Nephron progenitor cell (in vitro differentiated cells): ENCODE measurements at regions not wholly inside any gene's neighbourhood (a gene's known extent, or its start where the extent isn't known, plus 50 kb on each side); places are given as distances from the start of the nearest gene placed in this dataset.

Source experiments
- DNase-seq: peaks from one replicate; pipeline ENCODE4 v3.0.0; 2021
- H3K27ac Mint-ChIP-seq: 2 replicates; pipeline ENCODE4 v1.8.0; 2021; ENCODE audit warnings: mild to moderate bottlenecking, moderate library complexity, mixed read lengths
- H3K27me3 Mint-ChIP-seq: 2 replicates; pipeline ENCODE4 v1.8.0; 2021; ENCODE audit warnings: mild to moderate bottlenecking, low read depth, mixed read lengths; ENCODE audit not compliant: poor library complexity
- H3K36me3 Mint-ChIP-seq: 2 replicates; pipeline ENCODE4 v1.8.0; 2021; ENCODE audit warnings: low read depth, mixed read lengths
- H3K4me1 Mint-ChIP-seq: 2 replicates; pipeline ENCODE4 v1.8.0; 2021; ENCODE audit warnings: mixed read lengths
- H3K4me3 Mint-ChIP-seq: 2 replicates; pipeline ENCODE4 v1.8.0; 2021; ENCODE audit warnings: mild to moderate bottlenecking, moderate library complexity, mixed read lengths
- H3K9me3 Mint-ChIP-seq: 2 replicates; pipeline ENCODE4 v1.8.0; 2021; ENCODE audit warnings: mild to moderate bottlenecking, moderate library complexity, mixed read lengths
- TF ChIP-seq, protein P1 (sequence below): fragments of 200-600 bp; sonication (generic); IDR thresholded peaks from 2 replicates; pipeline ENCODE4 v1.5.0; 2021; ENCODE audit warnings: antibody characterized with exemption

DNA sequence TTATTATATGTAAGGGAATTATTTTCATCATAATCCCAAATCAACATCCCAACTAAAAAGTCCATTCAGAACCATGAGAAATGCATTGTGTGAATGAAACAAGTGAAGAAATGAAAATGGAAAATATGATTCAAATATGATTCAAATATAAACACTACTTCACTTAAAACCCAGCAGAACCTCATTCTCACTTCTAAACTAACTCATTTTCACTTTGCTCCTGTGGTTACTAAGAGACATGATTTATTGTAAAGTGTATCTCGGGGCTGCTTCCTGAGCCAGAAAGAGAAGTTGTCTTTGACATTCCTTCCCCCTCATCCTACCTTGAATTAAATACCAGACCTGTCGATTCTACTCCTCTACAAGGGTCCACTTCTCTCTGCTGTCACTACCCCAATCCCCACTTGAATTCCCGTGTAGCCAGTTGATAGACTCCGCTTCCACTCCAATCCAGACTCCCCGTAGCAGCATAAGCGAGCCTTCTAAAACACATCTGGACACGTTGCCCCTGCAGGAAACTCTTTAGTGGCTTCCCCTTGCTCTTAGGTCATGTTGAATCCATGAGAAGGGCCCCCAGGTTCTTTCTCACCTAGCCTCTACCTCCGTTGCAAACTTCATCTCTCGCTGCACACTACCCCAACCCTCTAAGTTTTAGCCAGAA lies 697.0 kb upstream of the ID2 start:
- no peak overlapping the region for H3K27ac Mint-ChIP-seq
- H3K4me1 Mint-ChIP-seq = peaks cover 6% of the 10 kb centered on the region
- H3K4me3 Mint-ChIP-seq = no peak overlapping the region
- H3K27me3 Mint-ChIP-seq = peaks cover 3% of the 10 kb centered on the region
- TF ChIP-seq, protein P1, sequence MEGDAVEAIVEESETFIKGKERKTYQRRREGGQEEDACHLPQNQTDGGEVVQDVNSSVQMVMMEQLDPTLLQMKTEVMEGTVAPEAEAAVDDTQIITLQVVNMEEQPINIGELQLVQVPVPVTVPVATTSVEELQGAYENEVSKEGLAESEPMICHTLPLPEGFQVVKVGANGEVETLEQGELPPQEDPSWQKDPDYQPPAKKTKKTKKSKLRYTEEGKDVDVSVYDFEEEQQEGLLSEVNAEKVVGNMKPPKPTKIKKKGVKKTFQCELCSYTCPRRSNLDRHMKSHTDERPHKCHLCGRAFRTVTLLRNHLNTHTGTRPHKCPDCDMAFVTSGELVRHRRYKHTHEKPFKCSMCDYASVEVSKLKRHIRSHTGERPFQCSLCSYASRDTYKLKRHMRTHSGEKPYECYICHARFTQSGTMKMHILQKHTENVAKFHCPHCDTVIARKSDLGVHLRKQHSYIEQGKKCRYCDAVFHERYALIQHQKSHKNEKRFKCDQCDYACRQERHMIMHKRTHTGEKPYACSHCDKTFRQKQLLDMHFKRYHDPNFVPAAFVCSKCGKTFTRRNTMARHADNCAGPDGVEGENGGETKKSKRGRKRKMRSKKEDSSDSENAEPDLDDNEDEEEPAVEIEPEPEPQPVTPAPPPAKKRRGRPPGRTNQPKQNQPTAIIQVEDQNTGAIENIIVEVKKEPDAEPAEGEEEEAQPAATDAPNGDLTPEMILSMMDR = no peak
- peaks cover 18% of the 10 kb centered on the region for H3K9me3 Mint-ChIP-seq
- H3K36me3 Mint-ChIP-seq = peaks cover 5% of the 10 kb centered on the region
- DNase-seq = no peak

DNA sequence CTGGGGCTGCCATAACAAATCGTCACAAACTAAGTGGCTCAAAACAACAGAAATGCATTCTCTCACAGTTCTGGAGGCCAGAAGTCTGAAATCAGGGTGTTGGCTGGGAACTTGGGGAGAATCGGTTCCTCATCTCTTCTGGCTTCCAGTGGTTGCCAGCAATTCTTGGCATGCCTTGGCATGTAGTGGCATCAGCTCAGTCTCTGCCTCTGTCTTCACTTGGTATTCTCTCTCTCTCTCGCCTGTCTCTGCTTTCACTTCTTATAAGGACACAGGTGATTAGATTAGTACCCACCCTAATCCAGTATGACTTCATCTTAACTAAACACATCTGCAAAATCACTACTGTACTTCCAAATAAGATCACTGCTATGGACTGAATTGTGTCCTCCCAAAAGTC lies 695.4 kb upstream of the ID2 start:
- TF ChIP-seq, protein P1 = no peak
- no peak for DNase-seq
- H3K4me1 Mint-ChIP-seq = peaks cover 6% of the 10 kb centered on the region
- H3K36me3 Mint-ChIP-seq = peaks cover 5% of the 10 kb centered on the region
- no peaks in the 10 kb centered on the region for H3K27me3 Mint-ChIP-seq
- no peak overlapping the region for H3K27ac Mint-ChIP-seq
- no peak overlapping the region for H3K4me3 Mint-ChIP-seq
- peaks cover 15% of the 10 kb centered on the region for H3K9me3 Mint-ChIP-seq

DNA sequence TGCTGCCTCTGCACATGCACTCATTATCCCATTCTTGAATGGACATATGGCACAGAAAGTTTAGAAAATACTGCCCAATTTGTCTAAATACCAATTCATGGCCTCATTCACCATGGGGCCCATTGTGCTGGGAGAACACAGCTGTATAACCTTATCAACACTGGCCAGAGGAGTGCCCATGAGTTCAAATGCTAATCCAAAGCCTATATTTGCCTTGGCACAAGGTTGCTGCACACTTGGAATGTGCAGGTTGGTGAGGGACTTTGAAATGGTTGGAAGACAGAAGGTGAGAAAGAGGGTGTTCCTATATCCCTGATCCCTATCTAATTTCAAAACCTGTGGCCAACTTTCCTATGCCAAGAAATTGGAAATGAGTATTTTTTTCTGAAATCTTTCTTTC lies 693.9 kb upstream of the ID2 start:
- TF ChIP-seq, protein P1 = no peak
- no peak for DNase-seq
- Mint-ChIP-seq H3K27ac (no peak overlapping the region), H3K27me3 (no peaks in the 10 kb centered on the region), H3K9me3 (no peaks in the 10 kb centered on the region), H3K4me1 (peaks cover 6% of the 10 kb centered on the region), H3K36me3 (no peaks in the 10 kb centered on the region), H3K4me3 (no peak overlapping the region)

DNA sequence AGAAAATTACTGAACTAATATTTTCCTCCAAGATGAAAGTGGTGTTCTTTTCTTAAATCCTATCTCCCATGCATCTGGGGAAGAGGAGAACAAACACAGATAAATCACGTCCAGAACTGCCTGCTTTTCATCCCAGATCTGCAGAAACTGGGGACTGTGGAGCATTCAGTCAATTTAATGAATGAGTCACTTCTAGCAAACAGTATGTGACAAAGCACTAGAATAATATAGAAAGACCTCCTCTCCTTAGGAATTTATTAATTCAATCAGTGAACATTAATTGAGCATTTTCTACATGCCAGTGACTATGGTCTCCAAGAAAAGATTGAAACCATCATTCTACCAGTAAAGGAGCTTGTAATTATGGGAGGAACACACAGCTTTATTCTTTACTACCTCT lies 693.4 kb upstream of the ID2 start:
- no peak overlapping the region for H3K27ac Mint-ChIP-seq
- H3K9me3 Mint-ChIP-seq = no peaks in the 10 kb centered on the region
- no peak overlapping the region for H3K4me3 Mint-ChIP-seq
- H3K27me3 Mint-ChIP-seq = peaks cover 3% of the 10 kb centered on the region
- H3K36me3 Mint-ChIP-seq = no peaks in the 10 kb centered on the region
- peaks cover 6% of the 10 kb centered on the region for H3K4me1 Mint-ChIP-seq
- DNase-seq = no peak
- TF ChIP-seq, protein P1 = no peak

DNA sequence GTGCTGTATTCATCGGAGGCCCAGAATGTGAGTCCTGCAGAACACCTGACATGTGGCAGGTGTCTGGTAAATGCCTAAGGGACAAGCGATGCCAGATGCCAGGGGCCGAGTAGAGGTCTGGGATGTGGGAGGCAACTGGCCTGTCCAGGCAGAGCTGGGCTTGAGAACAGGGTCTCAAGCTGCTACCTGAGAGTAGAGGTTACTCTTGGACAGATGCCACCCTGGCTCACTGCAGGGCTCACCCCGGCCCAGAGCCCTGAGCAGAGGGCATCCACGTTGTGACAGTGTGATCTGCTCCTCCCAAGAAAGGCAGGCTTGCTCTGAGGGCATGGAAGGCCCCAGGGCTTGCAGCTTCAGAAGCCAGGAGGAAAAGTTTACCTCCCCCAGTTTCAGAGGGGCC lies 692.0 kb upstream of the ID2 start:
- H3K27me3 Mint-ChIP-seq = peaks cover 8% of the 10 kb centered on the region
- no peak overlapping the region for H3K27ac Mint-ChIP-seq
- no peak overlapping the region for H3K4me3 Mint-ChIP-seq
- no peaks in the 10 kb centered on the region for H3K36me3 Mint-ChIP-seq
- DNase-seq = no peak
- H3K9me3 Mint-ChIP-seq = no peaks in the 10 kb centered on the region
- TF ChIP-seq, protein P1 = no peak
- peaks cover 14% of the 10 kb centered on the region for H3K4me1 Mint-ChIP-seq
